CD4-positive, alpha-beta T cell treated with Interleukin-15 for 1 hour (primary cell): ENCODE measurements at regions not wholly inside any gene's neighbourhood (a gene's known extent, or its start where the extent isn't known, plus 50 kb on each side); places are given as distances from the start of the nearest gene placed in this dataset.
"Not testable (repeated sequence)": the region's sequence is repeated elsewhere in the genome, so short reads cannot be mapped to it uniquely, and the experiment has no call there.

ENCODE experiments used
- DNase-seq: peaks from one replicate; pipeline ENCODE4 v3.0.0-alpha.2; 2020

DNA sequence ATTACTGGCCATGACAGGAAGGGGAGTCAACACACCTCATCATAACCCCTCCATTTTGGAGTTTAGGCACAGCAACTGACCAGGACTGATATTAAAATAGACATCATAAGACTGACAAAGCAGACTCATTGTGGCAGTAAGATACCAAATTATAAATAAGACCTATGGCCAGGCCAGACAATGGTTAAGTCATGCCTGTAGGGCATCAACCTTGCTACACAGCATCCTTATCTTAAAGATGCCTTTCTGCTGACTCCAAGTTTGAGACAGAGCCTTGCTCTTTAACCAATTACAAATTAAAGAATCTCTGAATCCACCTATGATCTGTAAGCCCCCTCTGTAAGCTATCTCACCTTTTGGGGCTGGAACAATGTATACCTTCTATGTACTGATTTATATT lies 65.5 kb downstream of the VCX2 start:
- DNase-seq = no peak

DNA sequence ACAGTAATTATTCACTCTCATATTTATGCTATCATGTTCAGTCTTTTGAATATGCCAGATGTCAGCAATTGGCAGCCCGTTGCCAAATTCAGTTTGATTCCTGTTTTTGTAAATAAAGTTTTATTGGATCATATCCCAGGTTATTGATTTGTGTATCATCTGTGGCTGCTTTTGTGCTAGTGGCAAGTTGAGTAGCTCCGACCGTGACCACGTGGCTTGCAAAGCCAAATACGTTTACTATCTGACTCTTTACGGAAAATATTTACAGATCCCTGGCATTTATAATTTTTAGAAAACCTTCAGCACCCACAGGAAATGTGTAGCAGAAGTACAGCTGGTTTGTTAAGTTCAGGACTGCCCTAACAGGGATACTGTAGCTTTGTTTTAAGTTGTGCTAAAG lies 67.4 kb downstream of the VCX2 start:
- no peak for DNase-seq

DNA sequence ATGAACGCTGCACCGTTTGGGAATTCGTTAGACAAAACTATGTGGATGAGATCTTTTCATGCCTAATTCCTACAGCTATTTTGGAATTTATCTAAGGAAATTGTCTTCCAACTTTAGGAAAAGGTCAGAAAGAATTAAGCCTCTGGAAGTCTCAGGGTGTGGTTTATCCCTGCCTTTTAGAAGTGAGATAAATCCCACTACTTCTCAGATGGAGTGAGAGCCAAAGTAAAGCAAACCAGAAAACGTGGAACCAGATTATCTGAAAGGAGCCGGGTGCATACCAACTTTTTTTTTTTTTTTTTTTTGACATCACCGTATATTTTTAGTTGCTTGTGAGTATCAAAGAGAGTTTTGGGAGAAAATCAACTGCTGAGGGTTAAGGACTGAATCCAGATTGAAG lies 79.6 kb downstream of the VCX2 start:
- no peak for DNase-seq

DNA sequence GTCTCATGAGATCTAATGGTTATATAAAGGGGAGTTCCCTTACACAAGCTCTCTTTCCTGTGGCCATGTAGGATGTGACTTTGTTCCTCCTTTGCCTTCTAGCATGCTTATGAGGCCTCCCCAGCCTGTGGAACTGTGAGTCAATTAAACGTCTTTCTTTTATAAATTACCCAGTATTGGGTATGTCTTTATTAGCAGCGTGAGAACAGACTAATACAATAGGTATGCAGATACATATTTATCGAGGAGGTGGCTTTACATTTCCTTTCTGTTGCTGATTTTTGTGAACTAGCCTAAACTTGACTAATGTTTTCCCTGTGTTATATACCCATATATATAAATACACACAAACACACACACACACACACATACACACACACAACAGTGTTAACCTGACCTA lies 80.2 kb downstream of the VCX2 start:
- no peak for DNase-seq

DNA sequence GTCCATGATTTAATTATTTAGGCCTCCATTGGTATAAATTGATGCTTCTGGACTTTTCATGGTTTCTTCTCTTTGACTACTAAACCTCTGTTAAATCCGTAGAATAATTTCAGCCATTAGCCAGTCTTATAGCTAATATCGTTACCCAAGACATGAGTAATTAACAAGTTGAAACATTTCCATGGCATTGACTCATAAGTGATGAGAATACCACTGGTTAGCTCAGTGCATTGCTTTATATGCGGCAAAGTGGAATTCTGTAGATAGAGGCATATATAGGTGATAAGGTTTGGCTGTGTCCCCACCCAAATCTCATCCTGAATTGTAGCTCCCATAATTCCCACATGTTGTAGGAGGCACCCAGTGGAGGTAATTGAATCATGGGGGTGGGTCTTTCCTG lies 80.6 kb downstream of the VCX2 start:
- no peak for DNase-seq

DNA sequence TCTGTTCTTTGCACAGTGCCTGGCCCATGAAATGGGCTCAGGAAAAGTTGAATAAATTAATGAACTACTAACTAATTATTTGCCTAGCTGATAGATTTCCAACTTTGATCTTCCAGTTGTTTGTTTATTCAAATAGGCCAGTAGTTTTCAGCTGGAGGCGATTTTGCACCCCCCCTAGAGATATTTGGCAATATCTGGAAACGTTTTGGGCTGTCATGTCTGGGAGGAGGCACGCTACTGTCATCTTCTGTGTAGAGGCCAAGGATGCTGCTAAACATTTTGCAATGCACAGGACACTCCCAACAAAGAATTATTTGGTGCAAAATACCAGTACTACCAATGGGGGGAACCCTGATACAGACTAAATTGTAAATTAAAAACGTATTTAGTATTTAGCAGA lies 81.9 kb downstream of the VCX2 start:
- DNase-seq = no peak

DNA sequence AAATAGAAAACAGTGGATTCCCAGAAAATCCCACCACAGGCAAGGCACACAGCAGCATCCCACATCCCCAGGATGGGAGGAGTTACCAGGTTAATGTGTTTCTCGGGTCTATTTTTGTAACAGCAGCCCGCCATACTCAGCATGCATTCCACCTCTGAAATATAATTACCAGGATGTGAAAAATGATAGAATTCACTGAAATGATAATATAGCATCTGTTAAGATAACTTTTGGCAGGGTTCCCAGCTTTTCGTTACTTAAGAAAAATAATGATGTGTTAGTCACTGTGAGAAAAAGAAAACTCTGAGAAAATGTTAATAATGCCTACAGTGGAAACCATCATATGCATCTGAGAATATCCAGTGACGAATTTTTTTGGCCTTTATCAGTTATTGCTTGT lies 87.1 kb downstream of the VCX2 start:
- no peak for DNase-seq

DNA sequence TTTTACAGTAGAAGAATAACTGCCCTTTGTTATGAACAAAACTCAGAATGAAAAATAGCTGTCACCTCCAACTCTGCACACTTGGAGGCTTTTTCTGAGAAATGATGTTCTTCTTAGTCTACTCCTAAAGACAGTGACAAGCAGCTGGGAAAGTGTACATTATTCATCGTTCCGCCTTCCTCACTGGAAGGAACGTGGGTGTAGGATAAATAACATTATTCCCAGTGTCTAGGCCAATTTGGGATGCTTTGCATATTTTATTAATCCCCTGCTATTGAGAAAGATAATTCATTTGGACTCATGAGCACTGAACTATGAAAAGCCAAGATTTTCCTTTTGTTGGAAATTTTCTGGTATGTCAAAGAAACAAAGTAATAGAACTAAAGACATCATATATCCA lies 87.8 kb downstream of the VCX2 start:
- no peak for DNase-seq

DNA sequence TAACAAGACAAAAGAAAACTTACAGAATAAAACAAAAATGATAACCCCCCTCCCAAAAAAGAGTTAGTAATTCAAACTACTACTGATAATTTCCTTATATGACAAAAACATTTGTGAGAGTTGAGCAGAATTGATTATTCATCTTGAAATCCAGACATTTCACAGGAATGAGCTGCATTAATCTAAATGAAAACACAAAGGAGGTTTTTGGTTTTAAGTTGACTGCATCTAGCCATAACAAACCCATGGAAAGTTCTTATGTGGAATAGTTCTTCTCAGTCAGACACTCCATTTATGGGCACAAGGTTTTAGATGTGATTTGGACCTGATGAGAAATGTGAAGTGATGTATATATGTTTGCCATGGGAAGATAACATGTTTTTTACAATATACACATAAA lies 95.4 kb downstream of the VCX2 start:
- no peak for DNase-seq

DNA sequence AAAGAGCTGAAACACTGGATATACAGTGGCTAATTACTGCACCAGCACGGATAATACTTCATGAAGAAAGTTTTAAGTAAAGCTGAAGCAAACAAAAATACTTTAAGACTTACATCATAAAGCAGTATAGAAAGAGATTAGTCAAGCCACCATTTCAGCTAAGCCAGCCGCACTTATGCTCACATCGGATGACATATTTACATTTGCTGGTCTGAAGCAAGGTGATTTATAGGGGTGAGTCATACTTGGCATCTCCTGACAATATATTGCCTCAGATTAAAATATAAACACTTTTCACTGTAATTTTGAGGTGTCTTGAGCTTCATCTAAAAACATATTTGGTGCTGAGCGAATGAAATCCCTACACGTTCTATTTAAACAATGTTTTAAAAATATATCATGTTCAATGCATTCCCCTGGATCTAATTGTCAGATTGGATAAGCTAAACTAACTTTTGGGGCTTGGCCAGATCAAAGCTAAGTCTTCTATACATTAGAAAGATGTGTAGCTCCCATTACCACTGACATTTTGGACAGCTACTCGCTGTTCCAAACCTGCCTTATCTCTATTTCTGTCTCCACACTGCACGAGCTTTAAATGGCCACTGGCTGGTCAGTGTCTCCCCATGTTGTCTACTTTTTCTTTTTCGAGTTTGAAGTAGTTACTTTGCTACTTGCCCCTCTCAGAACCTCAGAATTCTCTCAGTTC lies 103.2 kb downstream of the VCX2 start:
- DNase-seq = no peak

DNA sequence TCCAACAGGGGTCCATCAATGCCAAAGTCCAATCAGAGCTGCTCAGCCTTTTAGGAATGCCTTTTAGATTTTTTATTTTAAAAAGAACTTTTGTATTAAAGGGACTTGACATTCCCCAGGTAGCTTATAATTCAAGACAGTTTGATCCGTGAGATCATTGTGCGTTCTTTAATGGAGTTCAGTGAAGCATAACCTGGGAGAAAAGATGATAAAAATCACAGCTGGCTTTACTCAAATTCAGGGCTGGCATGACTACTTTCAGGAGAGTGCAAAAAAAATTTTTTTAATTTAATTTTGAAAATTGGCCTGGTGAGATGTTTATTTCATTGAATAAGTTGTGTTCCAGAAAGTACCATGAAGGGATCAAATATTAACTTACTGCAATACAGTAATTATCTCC lies 118.2 kb downstream of the VCX2 start:
- DNase-seq = no peak

DNA sequence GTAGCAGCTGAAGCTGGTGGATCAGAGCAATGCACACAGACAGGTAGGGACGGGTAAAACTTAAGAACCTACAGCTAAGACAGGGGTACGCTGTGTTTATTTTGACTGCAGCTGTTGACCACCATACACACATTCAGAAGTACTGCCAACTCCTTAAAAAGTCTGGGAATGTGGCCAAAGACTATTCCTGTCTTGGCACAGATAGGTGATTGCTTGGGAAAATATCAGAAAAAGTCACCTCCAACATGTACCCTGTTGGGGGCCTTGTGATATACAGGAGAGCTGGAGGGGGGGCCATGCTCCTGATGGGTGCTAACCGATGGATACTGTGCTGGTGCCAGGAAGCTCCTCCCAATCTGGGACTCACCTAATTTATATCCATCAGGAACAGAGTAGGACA lies 121.2 kb downstream of the VCX2 start:
- no peak for DNase-seq

DNA sequence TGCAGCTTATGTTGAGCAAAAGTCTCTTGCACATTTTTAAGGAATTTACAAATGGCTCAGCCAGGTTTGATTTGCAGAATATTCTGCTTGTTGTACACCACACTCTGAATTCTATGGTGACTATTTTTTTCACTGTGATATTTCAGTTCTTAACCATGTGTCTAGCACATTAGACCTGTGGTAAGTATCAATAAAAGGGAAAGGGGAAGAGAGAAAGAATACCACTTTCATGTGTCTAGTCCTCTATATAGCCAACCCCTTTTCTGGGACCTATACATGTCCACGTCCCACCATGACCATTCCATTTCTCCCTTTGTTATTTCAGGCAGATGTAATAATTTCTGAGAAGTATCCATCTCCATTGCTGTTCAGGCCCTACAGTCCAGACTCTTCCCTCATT lies 121.3 kb upstream of the PNPLA4 start:
- DNase-seq = no peak

DNA sequence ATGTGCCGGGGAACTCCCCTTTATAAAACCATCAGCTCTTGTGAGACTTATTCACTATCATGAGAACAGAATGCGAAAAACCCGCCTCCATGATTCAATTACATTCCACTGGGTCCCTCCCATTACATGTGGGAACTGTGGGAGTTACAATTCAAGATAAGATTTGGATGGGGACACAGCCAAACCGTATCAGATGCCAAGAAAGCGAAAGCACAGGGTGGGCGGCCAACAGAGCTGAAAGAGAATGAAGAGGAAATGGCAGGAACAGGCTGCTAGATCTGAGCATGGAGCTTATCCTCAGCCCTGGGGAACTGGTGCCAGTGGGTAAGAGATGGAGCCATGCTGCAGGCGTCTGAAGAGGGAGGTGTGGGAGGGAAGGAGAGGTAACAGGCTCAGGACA lies 117.7 kb upstream of the PNPLA4 start:
- no peak for DNase-seq

DNA sequence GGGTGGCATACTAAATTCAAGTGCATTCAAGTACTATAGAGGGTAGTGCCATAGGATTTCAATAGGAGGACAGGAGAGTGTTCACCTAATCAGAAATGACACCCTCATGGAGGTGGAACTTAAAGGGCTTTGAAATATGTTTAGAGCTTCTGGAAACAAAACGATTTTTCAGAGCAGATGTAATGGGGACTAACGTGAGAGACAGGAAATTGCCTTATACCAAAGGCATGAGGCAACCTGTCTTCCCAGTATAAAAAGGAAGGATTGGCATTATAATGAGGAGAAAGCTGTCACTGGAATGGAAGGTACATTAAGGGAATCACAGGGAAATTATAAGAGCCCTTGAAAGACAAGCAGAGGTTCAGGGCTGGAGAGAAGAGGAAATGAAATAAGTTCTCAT lies 116.3 kb upstream of the PNPLA4 start:
- DNase-seq = no peak

DNA sequence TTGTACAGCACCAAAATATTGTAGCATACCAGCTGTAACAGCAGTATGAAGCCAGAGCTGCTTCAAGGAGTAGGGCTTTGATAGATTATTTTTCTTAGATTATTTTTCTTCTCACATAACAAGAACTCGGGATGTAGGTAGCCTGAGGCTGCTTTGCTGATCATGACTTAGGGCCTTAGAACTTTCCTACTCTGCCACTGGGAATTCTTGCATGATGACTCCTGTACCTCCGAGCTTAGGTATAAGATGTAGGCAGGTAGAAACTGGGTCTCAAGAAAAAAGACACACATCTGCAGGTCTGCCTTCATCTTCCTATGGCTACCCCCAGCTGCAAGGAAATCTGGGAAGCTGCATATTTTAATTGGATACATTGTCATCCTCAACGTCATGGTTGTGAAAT lies 115.9 kb upstream of the PNPLA4 start:
- DNase-seq = no peak

DNA sequence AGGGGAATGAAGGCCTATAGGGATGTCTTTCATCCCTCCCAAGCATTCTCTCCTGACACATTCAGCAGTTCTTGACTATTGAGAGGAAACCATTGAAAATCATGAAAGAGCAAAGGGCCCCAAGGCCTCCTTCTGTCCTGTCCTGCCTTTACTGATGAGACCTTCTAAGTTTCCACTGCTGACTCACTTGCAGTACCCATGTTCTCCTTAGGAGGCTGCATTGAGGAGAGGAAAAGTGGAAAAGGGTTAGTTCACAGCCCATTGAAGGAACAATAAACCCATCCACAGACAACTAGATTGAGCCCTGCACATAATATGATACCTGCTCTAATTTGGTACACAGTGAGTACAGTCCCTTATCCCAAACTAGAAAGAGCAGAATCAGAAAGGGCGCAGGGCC lies 115.1 kb upstream of the PNPLA4 start:
- no peak for DNase-seq

DNA sequence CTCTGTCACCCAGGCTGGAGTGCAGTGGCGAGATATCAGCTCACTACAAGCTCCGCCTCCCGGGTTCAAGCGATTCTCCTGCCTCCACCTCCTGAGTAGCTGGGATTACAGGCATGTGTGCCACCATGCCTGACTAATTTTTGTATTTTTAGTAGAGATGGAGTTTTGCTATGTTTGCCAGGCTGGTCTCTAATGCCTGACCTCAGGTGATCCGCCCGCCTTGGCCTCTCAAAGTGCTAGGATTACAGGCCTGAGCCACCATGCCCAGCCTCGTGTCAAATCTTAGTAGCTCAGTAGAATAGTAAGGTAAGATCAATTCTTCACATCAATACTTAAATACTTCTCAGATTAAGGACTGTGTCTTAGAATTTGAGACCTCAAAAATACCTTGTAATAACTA lies 112.5 kb upstream of the PNPLA4 start:
- not testable (repeated sequence) for DNase-seq

DNA sequence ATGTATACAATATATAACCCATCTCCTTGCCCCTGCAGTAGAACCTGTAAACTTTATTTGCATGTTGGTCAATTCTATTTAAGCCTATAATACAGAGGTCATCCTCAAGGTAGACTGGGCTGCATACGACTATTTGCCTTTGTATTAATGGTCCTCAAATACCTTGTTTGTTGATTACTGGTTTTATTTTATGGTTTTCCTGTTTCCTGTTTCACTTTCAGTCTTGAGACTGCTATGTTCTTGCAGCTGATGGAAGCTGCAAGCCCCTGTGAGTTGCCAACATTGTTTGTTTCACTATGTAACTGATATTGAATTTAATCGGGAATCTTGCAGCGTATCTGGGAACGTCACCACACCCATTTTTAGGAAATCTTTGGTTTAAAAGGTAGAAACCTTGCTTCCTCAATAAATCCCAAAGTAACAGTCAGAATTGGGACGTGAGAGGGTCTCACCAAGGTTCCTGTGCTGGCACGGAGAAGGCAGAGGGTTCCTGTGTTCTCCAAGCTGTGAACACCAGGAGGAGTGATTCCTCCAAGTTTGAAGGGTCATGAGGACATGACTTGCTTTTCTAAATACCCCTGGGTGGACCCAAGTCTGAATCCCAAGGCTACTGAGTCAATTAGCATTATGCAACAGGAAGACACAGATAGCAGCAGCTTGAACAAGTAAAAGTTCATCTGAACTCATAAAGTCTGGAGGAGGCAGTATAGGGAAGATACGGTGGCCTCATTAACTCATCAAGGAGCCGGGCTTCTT lies 110.6 kb upstream of the PNPLA4 start:
- DNase-seq = no peak

DNA sequence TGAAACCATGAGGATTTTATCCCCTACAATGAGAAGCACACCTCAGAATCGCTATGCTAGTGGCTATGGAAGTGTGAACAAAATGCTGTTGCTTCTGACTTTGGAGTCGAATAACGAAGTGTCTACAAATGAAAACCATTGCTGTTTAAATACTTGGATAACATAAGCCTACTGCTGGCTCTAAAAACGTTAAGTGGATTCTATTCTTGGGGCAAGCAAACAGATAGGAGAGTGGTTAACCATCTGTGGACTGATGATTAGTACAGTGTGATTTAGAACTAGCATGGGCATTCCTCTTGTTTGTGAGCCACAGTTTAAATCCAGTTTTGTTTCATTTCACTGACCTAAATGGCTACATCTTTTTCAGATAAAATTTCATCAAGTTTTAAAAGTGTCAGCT lies 109.7 kb upstream of the PNPLA4 start:
- DNase-seq = no peak

DNA sequence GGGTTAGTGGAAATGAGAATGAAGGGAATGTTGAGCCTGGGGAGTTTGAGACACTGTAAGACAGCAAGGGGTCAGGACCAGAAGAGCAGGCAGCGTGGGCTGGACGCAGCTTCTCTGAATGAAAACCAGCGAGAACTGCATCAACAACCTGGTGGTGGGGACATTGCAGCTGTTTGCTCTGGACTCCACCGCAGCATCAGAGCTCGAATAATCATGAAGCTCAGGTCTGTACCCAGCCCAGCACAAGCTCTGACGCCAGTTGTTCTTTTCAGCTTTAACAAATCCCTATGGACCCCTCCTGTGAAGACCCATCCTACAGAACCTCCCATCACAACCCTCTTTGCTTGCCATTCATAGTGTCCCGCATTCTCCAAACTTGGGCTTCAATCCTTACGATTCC lies 106.8 kb upstream of the PNPLA4 start:
- no peak for DNase-seq

DNA sequence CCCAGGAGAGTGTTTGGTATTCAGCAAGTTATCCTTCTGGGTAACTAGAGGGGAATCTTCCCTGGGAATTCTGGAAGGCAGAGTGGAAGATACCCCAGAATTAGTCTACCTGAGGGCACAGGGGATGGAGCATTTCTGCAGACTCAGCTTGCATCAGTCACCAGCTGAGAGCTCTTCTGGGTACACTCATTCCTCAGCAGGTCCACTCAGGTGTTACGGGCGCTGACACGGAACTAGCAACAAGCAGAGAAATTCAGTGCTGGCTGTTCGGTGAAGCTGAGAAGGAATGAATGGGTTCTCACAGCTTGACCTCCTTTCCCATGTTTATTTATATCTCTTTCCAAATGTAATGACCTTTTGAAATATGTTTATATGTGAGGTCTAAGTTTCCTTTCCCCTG lies 106.0 kb upstream of the PNPLA4 start:
- DNase-seq = no peak

DNA sequence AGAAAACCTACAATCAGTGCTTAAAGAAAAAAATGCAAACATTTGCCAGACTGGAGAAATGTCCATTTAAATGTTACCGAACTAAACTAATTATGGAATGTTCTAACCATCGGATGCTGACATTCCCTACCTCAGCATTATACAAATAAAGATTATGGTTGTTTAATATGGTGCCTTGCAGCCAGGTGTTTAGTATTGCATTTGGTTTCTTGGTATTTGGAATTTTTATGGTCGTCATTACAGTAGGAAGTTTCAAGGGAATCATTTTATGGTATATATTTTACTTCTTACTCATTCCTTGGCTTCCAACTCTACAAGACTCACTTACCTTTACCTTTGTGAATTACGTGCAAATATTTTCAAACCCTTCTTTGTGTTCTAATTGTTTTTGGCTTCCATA lies 103.1 kb upstream of the PNPLA4 start:
- no peak for DNase-seq

DNA sequence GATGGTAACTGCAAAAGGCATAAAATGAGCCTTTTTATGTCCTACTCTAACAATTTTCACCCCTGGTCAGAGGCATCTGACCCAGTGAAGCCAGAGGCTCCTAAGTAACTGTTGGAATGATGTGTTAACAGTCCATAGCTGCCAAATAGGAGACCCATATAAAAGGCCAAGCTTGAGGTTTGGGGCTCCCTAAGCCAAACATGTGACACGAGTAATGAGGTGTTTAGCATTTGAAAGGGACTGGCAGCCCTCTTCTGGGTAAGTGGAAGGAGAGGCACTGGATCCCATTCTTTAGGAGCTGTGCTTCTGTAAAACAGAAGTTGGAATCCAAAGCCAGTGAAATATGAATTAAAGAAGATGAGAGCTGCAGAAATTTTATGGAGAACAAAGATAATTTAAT lies 100.6 kb upstream of the PNPLA4 start:
- DNase-seq = no peak

DNA sequence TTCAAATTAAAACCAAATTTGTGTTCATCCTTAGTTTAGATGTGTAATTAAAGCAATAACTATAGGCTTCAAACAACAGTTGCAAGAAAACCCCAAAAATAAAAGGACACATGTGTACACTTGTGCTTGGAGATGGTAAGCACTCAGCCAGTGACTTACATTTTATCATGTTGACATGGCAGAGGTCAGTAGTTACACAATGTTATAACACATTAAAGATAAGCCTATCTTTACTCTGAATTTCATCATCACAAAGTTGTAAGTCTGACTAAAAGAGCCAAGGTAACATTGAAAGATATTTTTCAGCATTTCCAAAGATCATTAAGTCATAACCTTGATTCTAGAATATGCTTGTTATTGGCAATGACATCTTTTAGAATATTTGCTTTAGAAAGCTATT lies 98.5 kb upstream of the PNPLA4 start:
- no peak for DNase-seq
